KG1 (cell line): ENCODE measurements at regions not wholly inside any gene's neighbourhood (a gene's known extent, or its start where the extent isn't known, plus 50 kb on each side); places are given as distances from the start of the nearest gene placed in this dataset.

ENCODE experiments used
- DNase-seq: peaks from one replicate; lab custom pipeline; 2025; lab: John Stamatoyannopoulos, UW

GRCh38 chr14:98622208-98623051 is 649.6 kb downstream of the BCL11B start:
- no peak for DNase-seq

GRCh38 chr14:98623788-98624415 is 648.1 kb downstream of the BCL11B start:
- no peak for DNase-seq

GRCh38 chr14:98633380-98633779 is 638.6 kb downstream of the BCL11B start:
- no peak for DNase-seq

GRCh38 chr14:98634043-98634820 is 637.8 kb downstream of the BCL11B start:
- no peak for DNase-seq

- DNase-seq: no peak
These were observed 633.6 kb downstream of the BCL11B start for GRCh38 chr14:98638366-98638765.

- DNase-seq: no peak
These were observed 624.2 kb downstream of the BCL11B start for GRCh38 chr14:98647754-98648153.

GRCh38 chr14:98651037-98651436 is 621.0 kb downstream of the BCL11B start:
- DNase-seq: no peak

- no peak for DNase-seq
These were observed 607.0 kb downstream of the BCL11B start for GRCh38 chr14:98665007-98665406.

- no peak for DNase-seq
These were observed 605.5 kb downstream of the BCL11B start for GRCh38 chr14:98666545-98666944.

GRCh38 chr14:98682033-98682432 is 590.0 kb downstream of the BCL11B start:
- DNase-seq: no peak

- DNase-seq: no peak
These were observed 589.3 kb downstream of the BCL11B start for GRCh38 chr14:98682726-98683125.

- no peak for DNase-seq
These were observed 587.5 kb downstream of the BCL11B start for GRCh38 chr14:98684468-98684867.

- DNase-seq: no peak
These were observed 586.3 kb downstream of the BCL11B start for GRCh38 chr14:98685725-98686124.

GRCh38 chr14:98688446-98688845 is 583.6 kb downstream of the BCL11B start:
- DNase-seq: no peak

GRCh38 chr14:98689951-98690350 is 582.0 kb downstream of the BCL11B start:
- no peak for DNase-seq

GRCh38 chr14:98692832-98693231 is 579.2 kb downstream of the BCL11B start:
- DNase-seq: no peak

GRCh38 chr14:98694541-98694940 is 577.5 kb downstream of the BCL11B start:
- no peak for DNase-seq

GRCh38 chr14:98695809-98696208 is 576.2 kb downstream of the BCL11B start:
- no peak for DNase-seq

- DNase-seq: no peak
These were observed 573.7 kb downstream of the BCL11B start for GRCh38 chr14:98698341-98698740.

- no peak for DNase-seq
These were observed 571.2 kb downstream of the BCL11B start for GRCh38 chr14:98700748-98701147.

GRCh38 chr14:98701377-98701776 is 570.6 kb downstream of the BCL11B start:
- DNase-seq: no peak

- no peak for DNase-seq
These were observed 567.6 kb downstream of the BCL11B start for GRCh38 chr14:98704441-98704840.

- DNase-seq: no peak
These were observed 566.1 kb downstream of the BCL11B start for GRCh38 chr14:98705871-98706300.
